HG03039 (cell line): ENCODE measurements at regions not wholly inside any gene's neighbourhood (a gene's known extent, or its start where the extent isn't known, plus 50 kb on each side); places are given as distances from the start of the nearest gene placed in this dataset.
"Not testable (repeated sequence)": the region's sequence is repeated elsewhere in the genome, so short reads cannot be mapped to it uniquely, and the experiment has no call there.

ENCODE experiments used
- ATAC-seq: cut with Tn5 transposase; IDR thresholded peaks from one replicate; pipeline ENCODE4 v1.9.1; 2021; ENCODE audit warnings: mild to moderate bottlenecking, moderate library complexity; ENCODE audit not compliant: unreplicated experiment

GRCh38 chr22:25448435-25449051, 115.9 kb upstream of the GRK3 start:
- ATAC-seq: no peak

GRCh38 chr22:25449781-25450317, 114.6 kb upstream of the GRK3 start:
- no peak for ATAC-seq

- no peak for ATAC-seq
Observed at GRCh38 chr22:25451480-25452114, 112.9 kb upstream of the GRK3 start.

- ATAC-seq: no peak
Observed at GRCh38 chr22:25452116-25452700, 112.3 kb upstream of the GRK3 start.

GRCh38 chr22:25453058-25453457, 111.4 kb upstream of the GRK3 start:
- ATAC-seq: no peak

- no peak for ATAC-seq
Observed at GRCh38 chr22:25453557-25453956, 110.9 kb upstream of the GRK3 start.

GRCh38 chr22:25456300-25457043, 108.0 kb upstream of the GRK3 start:
- ATAC-seq: not testable (repeated sequence)

GRCh38 chr22:25458631-25459030, 105.8 kb upstream of the GRK3 start:
- not testable (repeated sequence) for ATAC-seq

- ATAC-seq: not testable (repeated sequence)
Observed at GRCh38 chr22:25460682-25461081, 103.8 kb upstream of the GRK3 start.

- no peak for ATAC-seq
Observed at GRCh38 chr22:25461301-25461700, 103.2 kb upstream of the GRK3 start.

GRCh38 chr22:25462474-25463346, 101.8 kb upstream of the GRK3 start:
- not testable (repeated sequence) for ATAC-seq

- not testable (repeated sequence) for ATAC-seq
Observed at GRCh38 chr22:25463347-25463628, 101.2 kb upstream of the GRK3 start.

- not testable (repeated sequence) for ATAC-seq
Observed at GRCh38 chr22:25464326-25464725, 100.1 kb upstream of the GRK3 start.

- no peak for ATAC-seq
Observed at GRCh38 chr22:25465949-25466348, 98.5 kb upstream of the GRK3 start.

GRCh38 chr22:25472382-25472781, 92.1 kb upstream of the GRK3 start:
- no peak for ATAC-seq

GRCh38 chr22:25475257-25476022, 89.0 kb upstream of the GRK3 start:
- ATAC-seq: no peak

- ATAC-seq: no peak
Observed at GRCh38 chr22:25477358-25477757, 87.1 kb upstream of the GRK3 start.

GRCh38 chr22:25478111-25478510, 86.4 kb upstream of the GRK3 start:
- no peak for ATAC-seq

- ATAC-seq: no peak
Observed at GRCh38 chr22:25478528-25478927, 85.9 kb upstream of the GRK3 start.

GRCh38 chr22:25480868-25481267, 83.6 kb upstream of the GRK3 start:
- not testable (repeated sequence) for ATAC-seq
